Activated T-cell treated with anti-CD3 and anti-CD28 coated beads, Interleukin-2, amount 50 U/mL, for 4 hours (primary cell): ENCODE measurements at regions not wholly inside any gene's neighbourhood (a gene's known extent, or its start where the extent isn't known, plus 50 kb on each side); places are given as distances from the start of the nearest gene placed in this dataset.
"Not testable (repeated sequence)": the region's sequence is repeated elsewhere in the genome, so short reads cannot be mapped to it uniquely, and the experiment has no call there.

Experiments
- ATAC-seq, 2 donors: fragments of 200-7000 bp; cut with Tn5 transposase; one replicate each; pipeline ENCODE4 v1.10.0; 2021
- DNase-seq: peaks from one replicate; pipeline ENCODE4 v3.0.0-alpha.2; 2020
- H3K27me3 Mint-ChIP-seq: one replicate; pipeline ENCODE4 v1.8.0; 2021; ENCODE audit warnings: low read depth, mixed read lengths
- H3K36me3 Mint-ChIP-seq: one replicate; pipeline ENCODE4 v1.8.0; 2022; ENCODE audit warnings: mixed read lengths; ENCODE audit not compliant: insufficient read depth
- H3K4me1 Mint-ChIP-seq: one replicate; pipeline ENCODE4 v1.8.0; 2021; ENCODE audit warnings: low read depth, mixed read lengths
- H3K4me3 Mint-ChIP-seq: one replicate; pipeline ENCODE4 v1.8.0; 2021; ENCODE audit warnings: mild to moderate bottlenecking, moderate library complexity, mixed read lengths
- H3K9me3 Mint-ChIP-seq: one replicate; pipeline ENCODE4 v1.8.0; 2021; ENCODE audit warnings: mixed read lengths

GRCh38 chr7:49479936-49480544, 293.4 kb upstream of the VWC2 start:
- no peak for ATAC-seq
- Mint-ChIP-seq H3K27me3 (no peaks in the 10 kb centered on the region), H3K4me3 (no peak overlapping the region), H3K36me3 (no peaks in the 10 kb centered on the region), H3K9me3 (peaks cover 6% of the 10 kb centered on the region), H3K4me1 (no peaks in the 10 kb centered on the region)
- DNase-seq: no peak

- Mint-ChIP-seq H3K4me1 (no peaks in the 10 kb centered on the region), H3K36me3 (no peaks in the 10 kb centered on the region)
- no peak for ATAC-seq
These were observed 292.4 kb upstream of the VWC2 start for GRCh38 chr7:49481075-49481474.

GRCh38 chr7:49483142-49483541, 290.3 kb upstream of the VWC2 start:
- DNase-seq: no peak
- Mint-ChIP-seq H3K36me3 (no peaks in the 10 kb centered on the region), H3K9me3 (no peaks in the 10 kb centered on the region), H3K27me3 (no peaks in the 10 kb centered on the region), H3K4me1 (no peaks in the 10 kb centered on the region), H3K4me3 (no peak overlapping the region)
- ATAC-seq: no peak

More at GRCh38 chr7:49481075-49481474, 292.4 kb upstream of the VWC2 start:
- DNase-seq: no peak
- Mint-ChIP-seq H3K27me3 (no peaks in the 10 kb centered on the region), H3K4me3 (no peak overlapping the region), H3K9me3 (peaks cover under 1% of the 10 kb centered on the region)

- no peaks in the 10 kb centered on the region for H3K27me3 Mint-ChIP-seq
- H3K4me1 Mint-ChIP-seq: no peaks in the 10 kb centered on the region
- DNase-seq: no peak
- H3K36me3 Mint-ChIP-seq: no peaks in the 10 kb centered on the region
- ATAC-seq: no peak
- H3K4me3 Mint-ChIP-seq: no peak overlapping the region
- no peaks in the 10 kb centered on the region for H3K9me3 Mint-ChIP-seq
These were observed 286.2 kb upstream of the VWC2 start for GRCh38 chr7:49486974-49487829.

GRCh38 chr7:49487830-49488140, 285.7 kb upstream of the VWC2 start:
- ATAC-seq (no peak), DNase-seq (no peak)
- Mint-ChIP-seq H3K9me3 (no peaks in the 10 kb centered on the region), H3K4me1 (no peaks in the 10 kb centered on the region), H3K27me3 (no peaks in the 10 kb centered on the region), H3K4me3 (no peak overlapping the region), H3K36me3 (no peaks in the 10 kb centered on the region)

- no peak overlapping the region for H3K4me3 Mint-ChIP-seq
- H3K9me3 Mint-ChIP-seq: no peaks in the 10 kb centered on the region
- DNase-seq (no peak), ATAC-seq (no peak)
- H3K36me3 Mint-ChIP-seq: no peaks in the 10 kb centered on the region
- H3K27me3 Mint-ChIP-seq: no peaks in the 10 kb centered on the region
- H3K4me1 Mint-ChIP-seq: no peaks in the 10 kb centered on the region
These were observed 284.9 kb upstream of the VWC2 start for GRCh38 chr7:49488573-49488972.

GRCh38 chr7:49497471-49497870, 276.0 kb upstream of the VWC2 start:
- no peak for DNase-seq
- no peaks in the 10 kb centered on the region for H3K36me3 Mint-ChIP-seq
- H3K4me3 Mint-ChIP-seq: no peak overlapping the region
- ATAC-seq: no peak
- no peaks in the 10 kb centered on the region for H3K4me1 Mint-ChIP-seq
- H3K9me3 Mint-ChIP-seq: peaks cover 3% of the 10 kb centered on the region
- H3K27me3 Mint-ChIP-seq: no peaks in the 10 kb centered on the region

GRCh38 chr7:49500741-49501140, 272.7 kb upstream of the VWC2 start:
- peaks cover 3% of the 10 kb centered on the region for H3K9me3 Mint-ChIP-seq
- H3K36me3 Mint-ChIP-seq: no peaks in the 10 kb centered on the region
- no peak for DNase-seq
- H3K4me1 Mint-ChIP-seq: no peaks in the 10 kb centered on the region
- no peak for ATAC-seq
- H3K27me3 Mint-ChIP-seq: no peaks in the 10 kb centered on the region
- H3K4me3 Mint-ChIP-seq: no peak overlapping the region

GRCh38 chr7:49507206-49507605, 266.2 kb upstream of the VWC2 start:
- not testable (repeated sequence) for H3K4me3 Mint-ChIP-seq, H3K36me3 Mint-ChIP-seq, H3K27me3 Mint-ChIP-seq, H3K4me1 Mint-ChIP-seq, H3K9me3 Mint-ChIP-seq, ATAC-seq, DNase-seq

- Mint-ChIP-seq H3K4me3 (no peak overlapping the region), H3K9me3 (no peaks in the 10 kb centered on the region), H3K36me3 (no peaks in the 10 kb centered on the region), H3K4me1 (no peaks in the 10 kb centered on the region), H3K27me3 (no peaks in the 10 kb centered on the region)
- no peak for DNase-seq
- no peak for ATAC-seq
These were observed 259.5 kb upstream of the VWC2 start for GRCh38 chr7:49513911-49514310.

GRCh38 chr7:49520951-49521350, 252.5 kb upstream of the VWC2 start:
- no peaks in the 10 kb centered on the region for H3K27me3 Mint-ChIP-seq
- H3K4me3 Mint-ChIP-seq: no peak overlapping the region
- no peaks in the 10 kb centered on the region for H3K4me1 Mint-ChIP-seq
- H3K9me3 Mint-ChIP-seq: peaks cover 4% of the 10 kb centered on the region
- H3K36me3 Mint-ChIP-seq: no peaks in the 10 kb centered on the region
- DNase-seq (no peak), ATAC-seq (no peak)

GRCh38 chr7:49522111-49522510, 251.3 kb upstream of the VWC2 start:
- no peak for DNase-seq
- Mint-ChIP-seq H3K27me3 (no peaks in the 10 kb centered on the region), H3K4me3 (no peak overlapping the region), H3K4me1 (no peaks in the 10 kb centered on the region), H3K9me3 (peaks cover 4% of the 10 kb centered on the region), H3K36me3 (no peaks in the 10 kb centered on the region)
- ATAC-seq: no peak

- Mint-ChIP-seq H3K4me1 (no peaks in the 10 kb centered on the region), H3K4me3 (no peak overlapping the region), H3K9me3 (peaks cover 4% of the 10 kb centered on the region), H3K27me3 (no peaks in the 10 kb centered on the region), H3K36me3 (no peaks in the 10 kb centered on the region)
- DNase-seq (no peak), ATAC-seq (no peak)
These were observed 249.6 kb upstream of the VWC2 start for GRCh38 chr7:49523870-49524269.

GRCh38 chr7:49527182-49527581, 246.3 kb upstream of the VWC2 start:
- Mint-ChIP-seq H3K4me1 (no peaks in the 10 kb centered on the region), H3K9me3 (no peaks in the 10 kb centered on the region), H3K27me3 (no peaks in the 10 kb centered on the region), H3K4me3 (no peak overlapping the region), H3K36me3 (no peaks in the 10 kb centered on the region)
- ATAC-seq: no peak
- no peak for DNase-seq

- Mint-ChIP-seq H3K4me3 (no peak overlapping the region), H3K4me1 (no peaks in the 10 kb centered on the region), H3K27me3 (no peaks in the 10 kb centered on the region), H3K9me3 (peaks cover 5% of the 10 kb centered on the region), H3K36me3 (no peaks in the 10 kb centered on the region)
- DNase-seq: no peak
- ATAC-seq: no peak
These were observed 243.0 kb upstream of the VWC2 start for GRCh38 chr7:49530481-49530880.
